ENCODE measurements at regions not wholly inside any gene's neighbourhood (a gene's known extent, or its start where the extent isn't known, plus 50 kb on each side); places are given as distances from the start of the nearest gene placed in this dataset.

DNA sequence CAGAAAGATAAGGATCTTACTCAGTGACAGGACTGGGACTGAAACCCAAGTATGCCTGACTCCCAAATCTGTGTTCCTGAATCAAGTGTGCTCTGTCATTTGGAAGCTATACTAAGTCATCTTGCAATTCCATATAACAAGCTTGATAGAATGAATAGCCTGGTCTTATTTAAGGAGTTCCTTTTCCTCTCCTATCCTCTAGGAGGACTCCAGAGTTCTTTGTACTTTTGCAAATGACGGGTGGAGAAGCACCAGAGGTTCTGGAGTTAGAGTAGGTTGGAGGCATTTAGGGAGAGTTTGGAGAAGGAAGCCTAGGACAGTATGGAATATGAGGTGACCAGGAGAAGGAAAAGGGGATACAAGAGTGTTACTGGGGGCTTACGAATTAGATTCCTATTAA, 92.9 kb upstream of the RCN1 start:
- no peak for DNase-seq

DNA sequence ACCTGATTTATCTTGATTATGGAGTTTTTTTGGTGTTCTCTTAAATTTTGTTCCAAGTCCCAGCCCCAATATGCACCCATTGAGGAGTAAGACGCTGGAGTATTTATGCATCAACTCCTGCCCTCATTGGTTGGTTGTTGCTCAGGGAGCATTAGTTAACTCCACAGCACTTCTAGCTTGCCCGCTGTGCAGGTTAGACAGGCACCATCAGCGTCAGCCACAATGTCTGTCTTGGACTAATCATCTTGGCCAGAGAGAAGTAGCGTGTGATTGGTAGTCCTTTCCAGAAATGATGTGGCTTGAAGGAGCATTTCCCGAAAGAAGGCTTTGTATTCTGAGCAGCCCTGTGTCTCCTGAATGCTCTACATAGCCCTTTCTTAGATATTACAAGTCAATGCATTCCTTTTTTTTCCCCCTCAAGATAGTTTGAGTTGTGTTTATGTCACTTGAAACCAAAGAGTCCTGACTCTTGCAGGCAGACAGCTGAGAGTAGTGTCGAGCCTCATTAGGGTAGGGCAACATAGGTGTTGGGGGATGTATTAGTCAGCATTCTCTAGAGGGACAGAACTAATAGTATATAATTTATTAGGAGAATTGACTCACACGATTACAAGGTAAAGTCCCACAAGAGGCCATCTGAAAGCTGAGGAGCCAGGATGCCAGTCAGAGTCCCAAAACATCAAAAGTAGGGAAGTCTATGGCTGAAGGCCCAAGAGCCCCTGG, 94.6 kb upstream of the RCN1 start:
- DNase-seq: no peak

DNA sequence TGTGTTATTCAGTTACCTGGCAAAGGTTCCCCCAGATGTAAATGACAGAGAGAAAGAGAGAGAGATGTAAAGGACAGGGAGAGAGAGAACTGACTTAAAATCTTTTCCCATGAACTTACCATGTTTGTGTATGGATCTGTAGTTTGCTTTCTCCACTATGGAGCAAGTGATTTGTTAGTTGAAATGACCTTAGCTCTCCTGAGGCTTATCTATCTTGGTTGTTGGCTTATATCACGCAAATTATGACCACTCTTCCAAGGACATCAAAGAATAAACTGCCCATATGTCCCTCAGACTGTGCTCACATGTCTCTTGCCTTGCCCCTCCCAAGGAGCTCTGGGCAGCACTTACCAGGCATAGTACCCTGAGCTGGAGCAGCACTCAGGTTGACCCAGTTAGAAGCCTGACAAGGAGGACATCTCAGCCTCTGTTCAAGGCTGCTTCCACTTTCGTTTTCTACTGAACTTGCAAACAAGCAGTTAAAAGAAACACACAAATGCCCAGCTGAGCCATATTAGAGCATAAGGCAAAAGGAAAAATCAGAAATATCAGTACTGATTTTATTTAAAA, 95.3 kb upstream of the RCN1 start:
- DNase-seq: peak; percentile 37

DNA sequence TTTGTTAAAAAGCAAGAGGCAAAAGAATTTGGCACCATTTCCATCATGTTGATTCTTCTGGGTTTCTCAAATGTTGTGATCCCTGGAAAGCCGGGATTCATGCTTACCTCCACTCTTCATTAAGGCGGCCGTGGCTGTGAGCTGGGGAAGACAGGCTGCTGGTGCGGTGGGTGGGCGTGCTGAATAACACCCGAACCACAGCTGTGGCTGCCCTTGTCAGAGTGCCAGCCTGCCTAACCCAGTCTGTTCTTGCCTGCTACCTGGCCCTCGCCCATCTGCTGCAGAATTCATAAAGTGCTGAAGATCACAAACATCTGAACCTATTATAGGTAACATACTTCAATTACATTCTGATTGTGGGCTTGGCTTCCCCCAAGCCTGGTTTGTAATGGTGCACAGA, 95.8 kb upstream of the RCN1 start:
- no peak for DNase-seq

DNA sequence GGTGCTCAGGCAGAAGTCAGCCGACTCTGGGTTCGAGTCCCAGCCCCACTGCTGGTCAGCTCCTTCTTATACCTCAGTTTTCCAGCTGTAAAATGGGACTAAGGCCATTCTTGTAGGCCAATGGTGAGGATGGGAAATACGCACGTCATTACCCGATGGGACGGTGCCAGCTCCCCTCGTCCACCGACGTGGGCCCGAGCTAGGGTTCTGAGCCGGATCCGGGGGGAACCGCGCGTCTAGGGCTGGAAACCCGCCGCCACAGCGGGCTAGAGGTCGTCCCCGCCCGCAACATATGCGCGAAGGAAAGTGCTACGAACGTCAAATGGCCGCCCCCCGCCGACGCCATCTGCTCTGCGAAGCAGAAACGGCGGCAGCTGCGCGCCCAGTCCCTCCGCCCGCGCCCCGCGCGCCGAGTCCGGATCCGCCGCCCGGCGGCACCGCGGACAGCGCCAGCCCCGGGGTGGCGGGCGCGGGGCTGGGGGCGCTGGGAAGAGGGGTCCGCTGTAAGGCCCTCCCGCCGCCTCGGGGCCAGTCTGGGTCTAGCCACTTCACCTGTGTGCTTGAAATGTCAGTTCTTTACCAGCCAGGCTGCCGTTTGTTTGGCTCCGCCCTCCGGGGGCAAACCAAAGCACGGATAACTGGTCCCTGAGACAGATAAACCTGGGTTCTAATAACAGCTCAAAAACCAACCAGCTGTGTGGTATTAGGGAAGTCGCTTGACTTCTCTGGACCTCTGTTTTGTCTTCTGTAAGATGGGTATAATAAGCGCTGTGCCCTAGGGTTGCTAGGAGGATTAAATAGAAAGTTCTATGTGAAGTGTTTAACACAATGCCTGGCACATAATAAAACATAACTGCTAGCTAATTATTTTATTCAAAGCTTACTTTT, 103.5 kb upstream of the RCN1 start:
- no peak for DNase-seq

DNA sequence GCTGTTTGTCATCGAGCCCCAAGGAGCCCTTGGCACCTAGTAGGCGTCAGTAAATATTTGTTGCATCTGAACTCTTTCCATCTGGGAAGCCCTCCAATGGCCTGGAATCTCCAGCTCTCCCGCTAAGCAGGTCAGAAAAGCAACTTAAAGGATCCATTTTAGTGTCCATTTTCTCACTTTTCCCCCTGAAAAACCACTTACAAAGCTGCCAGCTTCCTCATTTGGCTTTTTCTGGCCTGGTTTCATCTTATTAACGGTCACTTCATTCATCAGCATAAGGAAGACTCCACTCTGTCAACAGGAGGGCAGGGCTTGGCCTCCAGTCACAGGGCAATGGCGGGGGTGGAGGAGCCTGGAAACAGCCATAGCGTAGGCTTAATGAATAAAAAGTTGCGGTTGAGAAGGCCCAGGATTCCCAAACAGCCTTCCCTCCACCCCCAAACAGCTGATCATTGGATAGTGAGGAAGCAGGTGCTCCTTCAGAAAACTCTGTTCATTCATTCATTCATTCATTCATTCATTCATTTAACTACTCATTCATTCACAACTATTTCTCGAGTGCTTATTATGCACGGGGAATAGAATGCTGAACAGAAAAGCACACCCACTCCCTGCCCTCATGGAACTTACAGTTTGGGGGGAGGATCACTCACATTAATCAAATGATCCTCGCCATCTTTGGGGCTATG, 104.5 kb upstream of the RCN1 start:
- no peak for DNase-seq

DNA sequence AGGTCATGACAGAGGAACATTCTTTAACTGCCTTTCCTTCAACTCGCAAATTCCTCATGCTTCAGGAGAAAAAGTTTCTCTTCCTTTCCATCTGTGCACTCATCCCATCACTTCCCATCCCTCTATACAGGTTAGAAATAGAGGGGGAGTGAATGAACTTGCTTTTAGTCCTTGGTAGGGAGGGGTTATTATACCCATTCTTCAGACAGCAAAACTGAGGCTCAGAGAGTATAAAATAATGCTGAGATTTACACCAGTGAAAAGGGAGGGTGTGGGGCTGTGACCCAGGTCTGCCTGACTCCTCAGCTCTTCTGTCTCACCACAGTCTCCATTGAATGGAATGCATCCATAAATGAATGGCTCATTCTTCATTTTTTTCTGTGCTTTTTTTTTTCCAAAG, 109.4 kb upstream of the RCN1 start:
- DNase-seq: no peak

DNA sequence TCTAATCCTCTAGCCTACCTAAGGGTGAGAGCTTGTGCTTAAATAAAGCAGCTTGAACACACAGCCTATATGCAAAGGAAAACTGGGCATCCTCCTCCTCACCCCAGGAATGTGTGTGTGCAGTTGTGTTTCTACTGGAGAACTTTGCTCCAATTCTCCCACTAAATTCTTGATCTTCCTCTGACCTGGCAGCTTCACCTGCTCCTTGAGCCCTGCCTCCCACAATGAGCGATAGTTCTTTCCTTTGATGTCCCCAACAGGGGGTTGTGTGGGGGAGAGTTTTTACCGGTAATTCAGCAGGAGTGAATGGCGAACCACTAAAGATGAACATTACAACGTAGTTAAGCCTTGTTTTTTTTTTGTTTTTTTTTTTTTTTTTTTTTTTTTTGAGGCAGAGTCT, 113.5 kb upstream of the RCN1 start:
- no peak for DNase-seq

DNA sequence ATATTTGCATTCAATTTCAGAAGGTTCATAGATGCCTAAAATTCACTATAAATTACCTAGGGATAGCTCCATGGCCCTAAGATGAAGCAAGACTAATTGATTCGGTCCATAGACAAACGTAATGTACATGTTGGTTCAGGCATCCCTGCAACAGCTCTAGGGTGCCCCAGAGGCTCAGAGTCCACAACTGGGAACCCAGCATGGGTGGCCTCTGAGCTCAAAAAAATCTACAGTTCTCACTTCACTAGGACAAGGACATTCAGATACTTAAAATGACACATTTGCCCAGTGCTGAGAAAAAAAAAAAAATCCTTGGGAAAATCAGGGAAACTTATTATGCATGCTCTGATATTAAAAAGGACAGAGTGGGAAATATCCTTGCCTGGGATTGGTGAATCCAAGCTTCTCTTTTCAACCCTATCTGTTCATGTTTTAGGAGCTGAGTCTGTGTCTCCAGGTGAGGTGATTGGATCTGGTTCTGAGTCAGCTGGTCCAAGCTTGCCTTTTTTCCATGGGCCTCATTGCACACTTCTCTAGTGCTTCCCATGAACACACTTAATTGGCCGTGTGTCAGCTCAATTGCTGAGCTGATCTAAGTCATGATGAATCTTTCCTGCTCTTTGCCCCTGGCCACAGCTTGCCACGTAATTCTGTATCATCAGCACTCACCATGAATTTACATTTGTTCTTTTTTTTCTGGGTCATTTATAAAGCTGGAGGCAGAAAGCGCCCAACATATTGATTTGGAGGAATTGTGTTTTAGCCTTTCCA, 116.3 kb upstream of the RCN1 start:
- no peak for DNase-seq

DNA sequence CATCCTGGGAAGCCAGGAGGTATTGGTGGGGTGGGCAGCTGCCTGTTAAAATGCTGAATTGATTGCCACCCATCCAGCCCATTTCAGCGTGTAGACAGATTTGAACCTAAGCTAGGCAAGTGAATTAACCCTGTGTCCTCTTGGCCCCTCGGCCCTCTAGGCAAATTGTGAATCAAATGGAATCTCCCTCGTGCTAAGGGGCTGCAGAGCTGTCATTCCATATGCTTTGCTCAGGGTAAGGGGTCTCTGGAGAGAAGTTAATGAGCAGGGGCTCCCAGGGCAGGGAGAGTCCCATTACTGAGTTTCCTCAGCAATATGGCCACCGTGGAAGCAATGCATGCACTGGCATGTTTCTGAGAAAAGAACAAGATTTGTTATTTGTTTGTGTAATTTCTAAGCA, 117.7 kb upstream of the RCN1 start:
- DNase-seq: no peak

DNA sequence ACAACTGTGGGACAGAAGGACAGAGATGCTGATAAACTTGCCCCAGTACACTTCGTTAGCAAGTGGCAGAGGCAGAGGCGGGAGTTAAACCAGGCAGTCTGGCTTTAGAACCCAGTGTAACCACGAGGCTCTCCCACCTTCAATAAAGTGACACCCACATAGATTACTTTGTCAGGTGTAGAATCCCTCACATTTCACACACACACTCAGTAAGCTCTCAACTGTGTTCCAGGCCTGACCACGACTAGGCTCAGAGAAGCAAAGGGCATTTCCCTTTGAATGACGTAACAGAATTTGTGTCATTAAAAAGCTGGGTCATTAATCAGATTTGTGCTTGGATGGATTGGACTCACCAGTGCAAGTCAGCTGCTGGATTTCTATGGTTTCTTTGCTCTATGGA, 118.3 kb upstream of the RCN1 start:
- no peak for DNase-seq

DNA sequence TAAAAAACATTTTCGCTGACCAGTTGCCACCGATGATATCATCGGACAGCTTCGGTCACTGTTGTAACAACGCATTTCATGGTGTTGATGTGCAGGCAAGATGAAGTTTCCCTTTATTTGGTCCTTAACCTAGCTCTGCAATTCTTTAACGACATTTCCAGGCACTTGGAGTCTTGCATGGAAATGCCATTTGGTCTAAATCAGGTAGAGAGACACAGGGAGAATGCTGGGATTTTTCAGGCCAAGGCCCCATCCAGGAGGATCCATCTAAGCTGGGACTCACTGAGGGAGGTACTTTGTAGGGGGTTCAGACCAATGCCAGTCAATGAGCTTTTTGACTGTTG, 121.5 kb upstream of the RCN1 start:
- no peak for DNase-seq

DNA sequence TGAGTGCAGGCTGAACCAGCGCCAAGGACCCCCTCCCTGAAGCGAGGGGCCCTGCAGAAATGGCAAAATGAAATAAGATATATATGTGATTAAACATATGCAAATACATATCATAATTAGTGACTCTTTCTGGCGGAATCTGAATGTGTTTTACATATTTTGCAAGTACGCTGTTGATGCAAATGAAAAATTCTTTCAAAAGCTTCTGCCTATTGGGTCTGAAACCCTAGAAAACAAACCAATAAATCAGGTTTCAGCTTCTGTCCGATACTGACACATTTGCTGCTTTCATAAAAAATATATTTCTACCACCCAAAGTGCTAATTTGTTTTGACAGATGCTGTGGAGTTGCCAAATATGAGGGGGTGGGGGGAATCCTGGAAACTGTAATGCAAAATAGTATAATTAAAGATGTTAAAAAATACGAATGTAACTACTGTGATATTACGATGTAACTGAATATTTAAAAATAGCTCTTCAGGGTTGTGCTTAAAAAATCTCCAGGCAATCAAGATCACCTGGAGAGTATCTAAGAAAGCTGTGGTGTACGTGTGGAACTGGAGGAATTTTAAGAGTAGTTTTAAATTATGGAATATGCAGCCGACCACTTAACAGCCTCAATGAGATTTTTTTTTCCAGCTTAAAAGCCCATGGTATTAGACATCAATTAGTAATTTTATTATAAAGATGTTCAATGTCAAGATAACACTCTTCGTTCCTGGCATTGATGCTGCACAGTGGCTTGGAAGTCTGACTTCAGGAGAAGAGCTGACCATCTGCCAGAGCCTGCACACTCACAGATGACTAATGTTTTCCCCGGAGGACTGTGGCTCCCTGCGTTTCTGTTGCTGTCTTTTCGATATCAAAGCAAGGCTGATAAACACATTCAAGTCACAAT, 122.2 kb upstream of the RCN1 start:
- DNase-seq: no peak

DNA sequence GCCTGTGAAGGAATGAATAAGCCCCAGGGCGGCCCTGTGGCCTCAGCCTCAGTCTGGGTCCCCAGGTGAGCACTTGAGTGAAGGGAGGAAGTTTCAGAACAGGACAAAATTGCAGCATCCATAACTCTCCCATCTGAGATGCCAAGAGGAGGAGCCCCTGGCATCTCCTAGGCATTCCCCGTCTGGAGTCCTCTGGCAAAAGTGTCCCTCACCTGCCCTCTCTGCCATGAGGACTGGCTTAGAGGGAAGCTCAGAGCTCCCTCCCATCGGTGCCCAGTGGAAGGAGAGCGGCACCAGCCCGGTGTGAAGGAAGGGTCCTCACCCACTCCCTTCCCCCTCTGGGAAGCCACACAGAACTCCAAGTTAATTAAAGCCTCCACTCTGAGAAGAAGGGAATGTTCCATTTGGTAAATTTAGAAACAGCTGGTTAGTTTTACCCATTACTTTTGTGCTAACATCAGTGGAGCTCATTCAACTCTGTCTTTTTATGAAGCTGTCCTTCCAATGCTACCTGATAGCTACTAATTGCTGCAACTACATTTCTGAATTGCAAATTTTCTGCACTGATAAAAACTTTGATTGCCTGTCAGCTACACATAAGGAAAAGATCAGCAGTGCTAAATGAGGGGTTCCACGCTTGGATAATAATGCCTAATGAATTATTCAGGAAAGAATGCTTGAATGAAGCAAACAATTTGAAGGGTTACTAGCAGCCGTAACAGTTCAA, 123.3 kb upstream of the RCN1 start:
- DNase-seq: no peak

DNA sequence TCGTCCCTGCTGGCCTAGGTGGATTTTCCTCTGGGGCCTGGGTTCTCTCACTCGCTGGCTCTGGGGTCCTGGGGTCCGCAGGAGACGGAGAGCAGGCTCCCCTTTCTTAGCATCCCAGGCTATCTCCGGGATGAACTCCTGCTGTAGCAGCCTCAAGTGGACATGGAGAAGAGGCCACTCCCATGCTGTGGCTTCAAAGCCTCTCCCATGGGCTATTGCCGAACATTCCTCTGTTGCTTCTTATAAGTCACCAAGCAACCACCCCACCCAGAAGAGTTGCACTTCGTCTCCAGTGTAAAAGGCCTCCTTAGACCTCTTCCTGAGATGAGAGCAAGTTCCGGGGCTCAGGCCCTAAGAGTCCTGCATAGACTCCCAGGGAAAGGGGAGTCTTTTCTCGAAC, 124.0 kb upstream of the RCN1 start:
- no peak for DNase-seq

DNA sequence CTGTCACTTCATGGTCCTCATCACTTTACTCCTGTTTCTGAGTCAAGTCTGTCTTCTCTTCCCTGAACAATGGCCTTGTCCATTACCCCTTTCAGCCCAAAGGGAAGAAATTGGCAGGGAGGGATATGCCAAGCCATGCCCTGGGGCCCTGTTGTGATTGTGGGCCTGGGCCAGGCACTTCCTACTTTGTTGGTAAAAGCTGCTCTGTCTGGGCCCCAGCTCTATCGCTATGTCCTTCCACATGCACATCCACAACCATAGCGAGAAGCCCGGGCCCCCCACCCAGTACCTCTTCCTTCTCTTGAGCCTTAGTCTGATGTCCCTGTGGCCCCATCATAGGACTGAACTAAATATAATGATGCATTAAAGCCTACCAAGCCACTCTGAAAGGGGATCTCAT, 126.7 kb upstream of the RCN1 start:
- no peak for DNase-seq

DNA sequence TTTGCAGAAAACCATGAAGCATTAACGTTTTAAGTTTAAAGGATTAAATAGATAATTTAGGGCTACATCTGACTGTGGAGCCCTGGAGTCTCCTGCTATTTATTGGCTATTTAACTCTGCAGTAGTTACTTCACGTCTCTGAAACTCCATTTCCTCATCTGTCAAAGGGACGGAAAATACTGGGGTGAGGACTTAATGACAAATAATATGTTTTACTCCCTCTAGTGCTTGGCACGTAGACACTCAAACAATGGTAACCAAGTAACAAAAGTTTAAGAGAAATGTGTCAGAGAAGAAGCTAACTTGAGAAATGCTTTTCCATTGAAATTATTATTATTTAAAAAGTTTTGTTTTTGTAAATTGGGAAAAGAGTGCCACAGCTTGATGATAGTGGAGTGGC, 130.7 kb upstream of the RCN1 start:
- no peak for DNase-seq

DNA sequence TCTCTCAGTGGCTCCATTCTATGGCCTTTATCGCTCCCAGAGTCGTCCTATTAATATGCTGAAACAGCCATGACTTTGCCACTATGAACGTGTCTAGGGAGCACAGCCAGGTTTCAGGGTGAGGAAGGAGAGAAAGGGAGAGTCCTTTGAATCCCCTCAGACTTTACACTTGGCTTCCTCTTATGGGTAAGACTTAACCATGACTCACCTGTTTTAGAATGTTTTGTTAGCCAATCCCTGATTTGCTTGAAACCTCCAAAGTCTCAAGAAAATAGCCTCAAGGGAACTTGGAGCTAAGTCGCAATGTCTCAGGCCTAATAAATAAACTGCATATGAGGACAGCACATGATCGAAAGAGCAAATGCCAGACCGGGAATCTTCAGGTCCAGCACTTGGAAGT, 131.2 kb upstream of the RCN1 start:
- DNase-seq: no peak

DNA sequence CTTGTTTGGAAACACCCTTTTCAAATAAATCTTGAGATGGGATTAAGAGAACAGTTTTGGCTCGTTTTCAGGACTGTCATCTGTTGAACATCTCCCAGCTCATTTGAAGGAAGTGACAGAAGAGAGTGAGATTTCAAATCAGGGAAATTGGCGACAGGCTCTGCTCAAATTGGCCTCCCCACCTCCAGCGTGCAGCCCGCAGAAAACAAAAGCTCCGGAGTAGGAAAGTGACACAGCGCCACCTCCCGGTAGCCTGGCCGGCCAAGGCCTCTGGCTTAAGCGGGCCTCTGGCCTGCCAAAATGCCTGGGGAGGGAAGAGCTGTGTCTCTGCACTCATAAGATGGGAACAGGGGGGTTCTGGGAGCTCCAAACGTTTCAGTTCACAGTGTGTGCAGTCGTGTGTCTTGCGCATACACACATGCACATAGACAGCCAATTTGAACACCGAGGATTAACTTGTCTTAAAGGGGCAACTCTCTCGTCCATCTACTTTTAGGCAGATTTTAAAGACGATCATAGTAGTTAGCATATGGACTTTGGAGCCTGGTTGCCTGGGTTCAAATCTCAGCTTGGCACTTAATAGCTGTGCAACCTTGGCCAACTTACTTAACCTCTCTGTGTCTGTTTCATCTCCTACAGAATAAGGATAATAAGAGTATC, 132.7 kb upstream of the RCN1 start:
- DNase-seq: peak; percentile 50

DNA sequence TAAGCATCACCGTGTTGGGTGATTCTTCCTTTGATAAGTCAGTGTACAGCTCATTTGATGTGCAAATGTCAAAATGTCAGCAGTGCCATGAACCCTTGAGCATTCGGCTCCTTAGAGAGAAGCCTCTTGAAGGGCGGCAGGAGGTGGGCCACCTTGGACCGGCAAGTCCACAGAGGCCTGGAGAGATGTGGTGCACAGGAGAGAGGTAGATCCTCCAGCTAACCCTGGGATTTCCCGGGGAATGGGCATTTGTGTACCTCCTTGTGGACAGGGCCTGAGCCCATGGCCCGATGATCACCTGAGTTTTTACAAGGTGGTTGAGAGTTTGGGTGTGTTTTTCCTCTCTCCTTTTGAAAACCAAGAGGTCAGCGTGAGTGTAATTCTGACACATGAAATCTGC, 133.2 kb upstream of the RCN1 start:
- DNase-seq: no peak

DNA sequence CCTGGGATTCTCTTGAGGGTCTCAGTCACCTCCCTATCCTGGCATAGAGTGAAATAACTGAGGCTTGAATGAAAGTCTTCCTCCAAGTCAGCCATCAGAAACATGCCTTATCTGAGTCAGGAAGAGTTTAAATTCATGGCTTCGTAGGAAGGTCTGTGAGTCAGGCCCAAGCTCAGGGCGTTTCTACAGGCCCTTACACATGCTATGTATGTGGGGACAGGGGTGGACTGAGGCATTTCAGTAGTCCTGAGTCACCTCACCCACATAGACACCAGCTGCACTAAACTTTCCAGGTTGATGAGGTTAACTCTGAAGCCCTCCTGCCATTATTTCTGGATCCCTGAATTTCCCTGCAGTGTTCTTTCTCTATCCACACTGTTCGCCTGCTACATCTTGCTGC, 134.6 kb upstream of the RCN1 start:
- no peak for DNase-seq

Data from CD4-positive, alpha-beta T cell treated with Interleukin-12 subunit alpha and Interleukin-12 subunit beta, for 1 hour (primary cell).